ENCODE measurements at regions not wholly inside any gene's neighbourhood (a gene's known extent, or its start where the extent isn't known, plus 50 kb on each side); places are given as distances from the start of the nearest gene placed in this dataset.

GRCh38 chr2:47300081-47300480 is 69.0 kb upstream of the EPCAM start:
- TF ChIP-seq CTCF (IDR thresholded peaks at IDR 0.05), result no peak
- H3K9me3 ChIP-seq, result no peaks in the 10 kb centered on the region
- H3K36me3 ChIP-seq, result no peaks in the 10 kb centered on the region
- DNase-seq (ENCODE audit: low spot score), result no peak
- H3K4me1 ChIP-seq, result peaks cover 0 to 11% of the 10 kb centered on the region in 2 donors
- H3K4me3 ChIP-seq, result no peak overlapping the region
- no peaks in the 10 kb centered on the region for H3K27me3 ChIP-seq
- peak overlapping the region in 1 of 2 donors; percentile 35 for H3K27ac ChIP-seq

DNA sequence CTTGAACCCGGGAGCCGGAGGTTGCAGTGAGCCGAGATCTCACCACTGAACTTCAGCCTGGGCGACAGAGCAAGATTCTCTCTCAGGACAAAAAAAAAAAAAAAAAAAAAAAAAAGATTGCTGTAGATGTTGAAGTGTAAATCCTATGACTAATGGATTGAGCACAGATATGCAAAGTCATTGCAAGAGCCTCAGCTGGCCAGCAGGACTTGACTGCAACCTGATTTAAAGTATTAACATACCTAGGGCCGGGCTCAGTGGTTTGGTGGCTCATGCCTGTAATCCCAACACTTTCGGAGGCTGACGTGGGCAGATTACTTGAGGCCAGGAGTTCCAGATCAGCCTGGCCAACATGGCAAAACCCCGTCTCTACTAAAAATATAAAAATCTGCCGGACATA is 69.6 kb upstream of the EPCAM start:
- Histone ChIP-seq H3K4me1 (peaks cover 0 to 11% of the 10 kb centered on the region in 2 donors), H3K4me3 (no peak overlapping the region), H3K36me3 (no peaks in the 10 kb centered on the region), H3K27ac (no peak overlapping the region), H3K9me3 (no peaks in the 10 kb centered on the region), H3K27me3 (no peaks in the 10 kb centered on the region)
- no peak for TF ChIP-seq CTCF (IDR thresholded peaks at IDR 0.05)
- no peak for DNase-seq (ENCODE audit: low spot score)

DNA sequence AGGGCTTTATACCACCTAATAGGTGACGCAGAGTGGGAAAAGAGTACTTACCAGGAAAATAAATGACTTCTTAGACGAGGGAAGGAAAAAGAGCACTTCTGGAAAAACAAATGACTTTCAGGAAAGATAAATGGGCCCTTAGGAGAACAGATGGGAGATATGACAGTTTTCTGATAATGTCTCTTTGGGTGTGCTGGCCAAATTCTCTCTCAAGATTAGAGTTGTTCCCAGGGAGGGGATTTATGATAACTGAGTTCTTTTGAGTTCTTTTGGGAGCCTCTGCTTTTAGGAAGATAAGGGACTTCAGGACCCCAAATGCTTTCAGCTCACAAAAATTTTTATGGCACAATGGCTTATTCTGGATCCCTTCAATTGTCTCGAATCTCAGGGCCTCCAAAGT is 70.3 kb upstream of the EPCAM start:
- no peaks in the 10 kb centered on the region for H3K9me3 ChIP-seq
- no peak for DNase-seq (ENCODE audit: low spot score)
- H3K27ac ChIP-seq, result no peak overlapping the region
- no peak for TF ChIP-seq CTCF (IDR thresholded peaks at IDR 0.05)
- H3K27me3 ChIP-seq, result no peaks in the 10 kb centered on the region
- H3K4me3 ChIP-seq, result no peak overlapping the region
- peaks cover 0 to 8% of the 10 kb centered on the region in 2 donors for H3K4me1 ChIP-seq
- no peaks in the 10 kb centered on the region for H3K36me3 ChIP-seq

DNA sequence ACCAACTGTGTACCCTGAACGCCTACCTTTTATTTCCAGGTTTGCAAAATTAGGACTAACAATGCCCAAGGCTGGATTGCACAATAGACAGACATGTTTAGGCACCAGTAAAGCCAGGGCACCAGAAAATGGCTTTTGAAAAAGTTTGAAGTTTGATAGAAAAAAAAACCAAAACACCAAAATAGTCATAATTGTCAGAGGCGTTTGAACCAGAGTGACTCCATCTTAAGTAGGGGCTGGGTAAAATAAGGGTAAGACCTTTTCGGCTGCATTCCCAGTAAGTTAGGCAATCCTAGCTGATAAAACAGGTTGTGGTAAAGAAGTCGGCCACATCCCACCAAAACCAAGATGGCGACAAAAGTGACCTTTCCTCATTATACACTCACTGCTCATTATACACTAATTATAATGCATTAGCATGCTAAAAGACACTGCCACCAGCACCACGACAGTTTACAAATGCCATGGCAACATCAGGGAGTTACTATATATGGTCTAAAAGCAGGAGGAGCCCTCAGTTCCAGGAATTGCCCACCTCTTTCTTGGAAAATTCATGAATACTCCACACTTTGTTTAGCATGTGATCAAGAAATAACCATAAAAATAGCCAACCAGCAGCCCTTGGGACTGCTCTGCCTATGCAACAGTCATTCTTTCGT is 71.2 kb upstream of the EPCAM start:
- DNase-seq (ENCODE audit: low spot score), result no peak
- no peak for TF ChIP-seq CTCF (IDR thresholded peaks at IDR 0.05)
- no peaks in the 10 kb centered on the region for H3K9me3 ChIP-seq
- no peak overlapping the region for H3K4me3 ChIP-seq
- H3K36me3 ChIP-seq, result no peaks in the 10 kb centered on the region
- H3K27ac ChIP-seq, result no peak overlapping the region
- H3K4me1 ChIP-seq, result peaks cover 0 to 4% of the 10 kb centered on the region in 2 donors
- H3K27me3 ChIP-seq, result no peaks in the 10 kb centered on the region

- no peak overlapping the region for H3K4me3 ChIP-seq
- H3K9me3 ChIP-seq, result no peaks in the 10 kb centered on the region
- H3K4me1 ChIP-seq, result no peaks in the 10 kb centered on the region
- H3K36me3 ChIP-seq, result no peaks in the 10 kb centered on the region
- DNase-seq (ENCODE audit: low spot score), result no peak
- TF ChIP-seq CTCF (IDR thresholded peaks at IDR 0.05), result no peak
- no peaks in the 10 kb centered on the region for H3K27me3 ChIP-seq
- H3K27ac ChIP-seq, result no peak overlapping the region
Observed at GRCh38 chr2:47295981-47296635, 73.0 kb upstream of the EPCAM start.
